MM.1S (cell line): ENCODE measurements at regions not wholly inside any gene's neighbourhood (a gene's known extent, or its start where the extent isn't known, plus 50 kb on each side); places are given as distances from the start of the nearest gene placed in this dataset.

ENCODE experiments used
- DNase-seq: peaks from one replicate; pipeline ENCODE4 v3.0.0-alpha.2; 2015
- H2AFZ ChIP-seq: fragments of 300-600 bp; sonication (generic); 2 replicates; pipeline ENCODE4 v1.6.0; 2016; ENCODE audit warnings: antibody characterized with exemption, low read length
- H3F3A ChIP-seq: fragments of 300-600 bp; sonication (generic); 2 replicates; pipeline ENCODE4 v1.6.1; 2016; ENCODE audit warnings: mild to moderate bottlenecking, antibody characterized with exemption, low read length, moderate library complexity, mixed read lengths; ENCODE audit not compliant: insufficient read depth
- H3K27ac ChIP-seq: fragments of 300-600 bp; sonication (generic); 2 replicates; pipeline ENCODE4 v1.5.1; 2016; ENCODE audit warnings: mild to moderate bottlenecking, low read length
- H3K27me3 ChIP-seq: fragments of 300-600 bp; sonication (generic); replicated peaks from 2 replicates; pipeline ENCODE4 v1.6.0; 2016; ENCODE audit warnings: low read length; ENCODE audit not compliant: insufficient read depth
- H3K36me3 ChIP-seq: fragments of 300-600 bp; sonication (generic); replicated peaks from 2 replicates; pipeline ENCODE4 v1.6.1; 2016; ENCODE audit warnings: mild to moderate bottlenecking, low read length, mixed read lengths; ENCODE audit not compliant: insufficient read depth
- H3K4me1 ChIP-seq: fragments of 300-600 bp; sonication (generic); 2 replicates; pipeline ENCODE4 v1.6.1; 2016; ENCODE audit warnings: low read length, mixed read lengths
- H3K4me2 ChIP-seq: fragments of 300-600 bp; sonication (generic); 2 replicates; pipeline ENCODE4 v1.6.0; 2016; ENCODE audit warnings: low read depth, low read length
- H3K4me3 ChIP-seq: fragments of 300-600 bp; sonication (generic); 2 replicates; pipeline ENCODE4 v1.5.1; 2016; ENCODE audit warnings: low read length, mixed read lengths
- H3K79me2 ChIP-seq: fragments of 300-600 bp; sonication (generic); 2 replicates; pipeline ENCODE4 v1.6.1; 2016; ENCODE audit warnings: mixed run types, low read length, mixed read lengths
- H3K9ac ChIP-seq: fragments of 300-600 bp; sonication (generic); 2 replicates; pipeline ENCODE4 v1.6.1; 2016; ENCODE audit warnings: low read length, mixed read lengths
- H3K9me2 ChIP-seq: fragments of 300-600 bp; sonication (generic); replicated peaks from 2 replicates; pipeline ENCODE4 v1.6.1; 2016; ENCODE audit warnings: mild to moderate bottlenecking, low read length, mixed read lengths; ENCODE audit not compliant: insufficient read depth
- H3K9me3 ChIP-seq: fragments of 300-600 bp; sonication (generic); replicated peaks from 2 replicates; pipeline ENCODE4 v1.6.1; 2016; ENCODE audit warnings: mild to moderate bottlenecking, low read length, mixed read lengths; ENCODE audit not compliant: insufficient read depth
- H4K20me1 ChIP-seq: fragments of 300-600 bp; sonication (generic); 2 replicates; pipeline ENCODE4 v1.6.1; 2016; ENCODE audit warnings: mild to moderate bottlenecking, low read length, moderate library complexity, mixed read lengths; ENCODE audit not compliant: insufficient read depth
- CTCF ChIP-seq: fragments of 300-600 bp; sonication (generic); IDR thresholded peaks from 2 replicates; pipeline ENCODE4 v1.5.1; 2016; ENCODE audit warnings: antibody characterized with exemption, low read length, mixed read lengths
- EZH2 ChIP-seq: fragments of 300-600 bp; sonication (generic); optimal IDR thresholded peaks from 2 replicates; pipeline ENCODE3; 2017; ENCODE audit warnings: low read depth, mild to moderate bottlenecking, antibody characterized with exemption, low read length, mixed read lengths
- EZH2phosphoT487 ChIP-seq: fragments of 300-600 bp; sonication (generic); IDR thresholded peaks from 2 replicates; pipeline ENCODE4 v1.6.1; 2018; ENCODE audit warnings: antibody characterized with exemption, low read length

- Histone ChIP-seq H3K4me2 (no peak overlapping the region), H3K9me2 (no peaks in the 10 kb centered on the region), H3K79me2 (no peaks in the 10 kb centered on the region), H3F3A (no peaks in the 10 kb centered on the region), H4K20me1 (no peaks in the 10 kb centered on the region), H3K4me1 (no peaks in the 10 kb centered on the region), H3K4me3 (no peak overlapping the region), H3K27ac (no peak overlapping the region), H3K9me3 (no peaks in the 10 kb centered on the region), H3K27me3 (no peaks in the 10 kb centered on the region), H3K9ac (no peak overlapping the region), H3K36me3 (no peaks in the 10 kb centered on the region), H2AFZ (no peak overlapping the region)
- DNase-seq, result no peak
- TF ChIP-seq CTCF (no peak), EZH2 (no peak), EZH2phosphoT487 (no peak)
Measured at GRCh38 chr13:40457929-40458719, 208.3 kb downstream of the FOXO1 start.

- H2AFZ ChIP-seq, result no peak overlapping the region
Measured at GRCh38 chr13:40458720-40458990, 207.8 kb downstream of the FOXO1 start.

GRCh38 chr13:40460116-40460515 is 206.3 kb downstream of the FOXO1 start:
- no peak overlapping the region for H3K4me3 ChIP-seq
- no peaks in the 10 kb centered on the region for H3K9me3 ChIP-seq
- no peak overlapping the region for H3K4me2 ChIP-seq
- no peak for TF ChIP-seq EZH2phosphoT487
- TF ChIP-seq CTCF, result no peak
- no peak for TF ChIP-seq EZH2
- H3K9me2 ChIP-seq, result no peaks in the 10 kb centered on the region
- H4K20me1 ChIP-seq, result no peaks in the 10 kb centered on the region
- no peaks in the 10 kb centered on the region for H3K4me1 ChIP-seq
- no peak overlapping the region for H2AFZ ChIP-seq
- no peak overlapping the region for H3K27ac ChIP-seq
- H3K27me3 ChIP-seq, result no peaks in the 10 kb centered on the region
- H3K9ac ChIP-seq, result no peak overlapping the region
- H3K36me3 ChIP-seq, result no peaks in the 10 kb centered on the region
- H3K79me2 ChIP-seq, result no peaks in the 10 kb centered on the region
- H3F3A ChIP-seq, result no peaks in the 10 kb centered on the region
- DNase-seq, result no peak

More at GRCh38 chr13:40458720-40458990, 207.8 kb downstream of the FOXO1 start:
- Histone ChIP-seq H3K4me3 (no peak overlapping the region), H3K4me2 (no peak overlapping the region), H3K27ac (no peak overlapping the region), H3K36me3 (no peaks in the 10 kb centered on the region), H3K9ac (no peak overlapping the region), H3K9me2 (no peaks in the 10 kb centered on the region), H4K20me1 (no peaks in the 10 kb centered on the region), H3K9me3 (no peaks in the 10 kb centered on the region), H3F3A (no peaks in the 10 kb centered on the region), H3K27me3 (no peaks in the 10 kb centered on the region), H3K4me1 (no peaks in the 10 kb centered on the region), H3K79me2 (no peaks in the 10 kb centered on the region)
- no peak for DNase-seq
- TF ChIP-seq CTCF (no peak), EZH2phosphoT487 (no peak), EZH2 (no peak)
